H9 (cell line): ENCODE measurements at regions not wholly inside any gene's neighbourhood (a gene's known extent, or its start where the extent isn't known, plus 50 kb on each side); places are given as distances from the start of the nearest gene placed in this dataset.

Experiments
- DNase-seq: peaks from one replicate; pipeline ENCODE4 v3.0.0-alpha.2; 2017
- H2AFZ ChIP-seq: one replicate; pipeline ENCODE4 v1.6.1; 2013; ENCODE audit warnings: mild to moderate bottlenecking, low read length, control low read depth, moderate library complexity
- H2AK5ac ChIP-seq: 2 replicates; pipeline ENCODE4 v1.6.1; 2013; ENCODE audit warnings: low read length, control low read depth, mixed read lengths; ENCODE audit not compliant: insufficient read length
- H2BK120ac ChIP-seq: one replicate; pipeline ENCODE4 v1.6.1; 2013; ENCODE audit warnings: low read depth, mild to moderate bottlenecking, low read length, control low read depth, inconsistent platforms; ENCODE audit not compliant: poor library complexity, severe bottlenecking
- H2BK12ac ChIP-seq: 2 replicates; pipeline ENCODE4 v1.6.1; 2013; ENCODE audit warnings: low read length, control low read depth, mixed read lengths, low read depth; ENCODE audit not compliant: insufficient read length
- H2BK15ac ChIP-seq: 2 replicates; pipeline ENCODE4 v1.6.1; 2013; ENCODE audit warnings: low read depth, low read length, control low read depth
- H2BK20ac ChIP-seq: one replicate; pipeline ENCODE4 v1.6.1; 2013; ENCODE audit warnings: low read depth, mild to moderate bottlenecking, low read length, control low read depth, inconsistent platforms; ENCODE audit not compliant: poor library complexity, severe bottlenecking
- H2BK5ac ChIP-seq: 2 replicates; pipeline ENCODE4 v1.6.1; 2013; ENCODE audit warnings: low read length, control low read depth, mixed read lengths; ENCODE audit not compliant: insufficient read length
- H3K14ac ChIP-seq: 2 replicates; pipeline ENCODE4 v1.6.1; 2013; ENCODE audit warnings: low read length, control low read depth; ENCODE audit not compliant: insufficient read depth
- H3K18ac ChIP-seq: 2 replicates; pipeline ENCODE4 v1.6.1; 2013; ENCODE audit warnings: low read depth, mild to moderate bottlenecking, mixed read lengths, low read length, control low read depth; ENCODE audit not compliant: insufficient read length
- H3K23ac ChIP-seq: 2 replicates; pipeline ENCODE4 v1.6.1; 2013; ENCODE audit warnings: low read length, control low read depth, mixed read lengths, low read depth; ENCODE audit not compliant: insufficient read length
- H3K23me2 ChIP-seq: 2 replicates; pipeline ENCODE4 v1.6.1; 2013; ENCODE audit warnings: low read depth, mild to moderate bottlenecking, mixed read lengths, low read length, control low read depth; ENCODE audit not compliant: insufficient read length, poor library complexity, severe bottlenecking
- H3K27ac ChIP-seq: 2 replicates; pipeline ENCODE4 v1.5.1; 2013; ENCODE audit warnings: low read length, control low read depth, mixed read lengths, low read depth; ENCODE audit not compliant: insufficient read length
- H3K27me3 ChIP-seq: 2 replicates; pipeline ENCODE4 v1.6.1; 2013; ENCODE audit warnings: low read length, control low read depth, inconsistent platforms; ENCODE audit not compliant: insufficient read depth
- H3K4ac ChIP-seq: 2 replicates; pipeline ENCODE4 v1.6.1; 2013; ENCODE audit warnings: low read depth, mild to moderate bottlenecking, control low read depth, inconsistent platforms, low read length, moderate library complexity
- H3K4me1 ChIP-seq: 2 replicates; pipeline ENCODE4 v1.6.1; 2013; ENCODE audit warnings: low read length, control low read depth, inconsistent platforms; ENCODE audit not compliant: insufficient read depth
- H3K4me2 ChIP-seq: 2 replicates; pipeline ENCODE4 v1.6.1; 2013; ENCODE audit warnings: low read length, control low read depth, mixed read lengths; ENCODE audit not compliant: insufficient read length, insufficient read depth
- H3K56ac ChIP-seq: 2 replicates; pipeline ENCODE4 v1.6.1; 2013; ENCODE audit warnings: low read depth, mild to moderate bottlenecking, mixed read lengths, low read length, control low read depth; ENCODE audit not compliant: insufficient read length
- H3K79me1 ChIP-seq: 2 replicates; pipeline ENCODE4 v1.6.1; 2013; ENCODE audit warnings: low read depth, mild to moderate bottlenecking, moderate library complexity, low read length, control low read depth, inconsistent platforms; ENCODE audit not compliant: insufficient read depth, poor library complexity, severe bottlenecking
- H3K79me2 ChIP-seq: 2 replicates; pipeline ENCODE4 v1.6.1; 2013; ENCODE audit warnings: low read length, control low read depth, inconsistent platforms; ENCODE audit not compliant: insufficient read depth
- H3K9ac ChIP-seq: 2 replicates; pipeline ENCODE4 v1.6.1; 2013; ENCODE audit warnings: low read length, control low read depth, mixed read lengths; ENCODE audit not compliant: insufficient read length; ENCODE audit errors: extremely low read depth
- H3K9me3 ChIP-seq: one replicate; pipeline ENCODE4 v1.6.1; 2013; ENCODE audit warnings: low read depth, low read length, inconsistent platforms; ENCODE audit not compliant: control insufficient read depth
- H3T11ph ChIP-seq: one replicate; pipeline ENCODE4 v1.6.1; 2013; ENCODE audit warnings: mild to moderate bottlenecking, low read length, control low read depth, inconsistent platforms
- H4K20me1 ChIP-seq: one replicate; pipeline ENCODE4 v1.6.1; 2013; ENCODE audit not compliant: control insufficient read depth, insufficient read length, insufficient read depth
- H4K5ac ChIP-seq: 2 replicates; pipeline ENCODE4 v1.6.1; 2013; ENCODE audit warnings: low read depth, mild to moderate bottlenecking, mixed read lengths, low read length, control low read depth; ENCODE audit not compliant: insufficient read length
- H4K8ac ChIP-seq: replicated peaks from 2 replicates; pipeline ENCODE4 v1.6.1; 2013; ENCODE audit warnings: low read length, control low read depth, mixed read lengths, low read depth; ENCODE audit not compliant: insufficient read length
- H4K91ac ChIP-seq: 2 replicates; pipeline ENCODE4 v1.6.1; 2013; ENCODE audit warnings: low read depth, mild to moderate bottlenecking, moderate library complexity, mixed read lengths, low read length, control low read depth; ENCODE audit not compliant: insufficient read length
- H3K27ac Mint-ChIP-seq, 3 experiments: 2 replicates in 2 of 3; 3 replicates in 1 of 3; pipeline ENCODE4 v1.8.0; 2020 to 2021; ENCODE audit warnings: mixed read lengths in 3 of 3, mild to moderate bottlenecking in 1 of 3, moderate library complexity in 1 of 3
- H3K27me3 Mint-ChIP-seq: 2 replicates; pipeline ENCODE4 v1.8.0; 2021; ENCODE audit warnings: low read depth, mild to moderate bottlenecking, moderate library complexity, mixed read lengths
- H3K36me3 Mint-ChIP-seq, 3 experiments: 2 replicates in 2 of 3; 3 replicates in 1 of 3; pipeline ENCODE4 v1.8.0; 2020 to 2021; ENCODE audit warnings: low read depth in 3 of 3, mixed read lengths in 3 of 3; ENCODE audit not compliant: insufficient read depth in 1 of 3
- H3K4me1 Mint-ChIP-seq, 2 experiments: 2 replicates each; pipeline ENCODE4 v1.8.0; 2020; ENCODE audit warnings: mixed read lengths in 2 of 2
- H3K4me3 Mint-ChIP-seq, 2 experiments: 2 replicates in 1 of 2; 3 replicates in 1 of 2; pipeline ENCODE4 v1.8.0; 2020 to 2021; ENCODE audit warnings: mild to moderate bottlenecking in 2 of 2, mixed read lengths in 2 of 2, moderate library complexity in 1 of 2
- H3K9me3 Mint-ChIP-seq, 2 experiments: 2 replicates in 1 of 2; 3 replicates in 1 of 2; pipeline ENCODE4 v1.8.0; 2020; ENCODE audit warnings: mild to moderate bottlenecking in 2 of 2, mixed read lengths in 2 of 2, moderate library complexity in 1 of 2
- CTCF ChIP-seq: fragments of 200-600 bp; sonication (generic); conservative IDR thresholded peaks from 3 replicates; pipeline ENCODE4 v1.8.0; 2021; ENCODE audit warnings: antibody characterized with exemption, mild to moderate bottlenecking
- WGBS: extraction: QIAGEN DNeasy Blood & Tissue Kit; methylation state at CpG from one replicate; pipeline ENCODE4 v1.1.7; 2013; ENCODE audit warnings: missing lambda C conversion rate, low lambda C conversion rate, mixed read lengths; ENCODE audit not compliant: insufficient read length; ENCODE audit errors: extremely low coverage; 5-methylcytosine and 5-hydroxymethylcytosine counted together

GRCh38 chr2:41764919-41765318, 282.9 kb upstream of the PKDCC start:
- WGBS = no CpG with 5 or more reads among the region's 2 CpGs
- DNase-seq = no peak

More at GRCh38 chr2:41764919-41765318, 282.9 kb upstream of the PKDCC start:
- Histone ChIP-seq H3K27ac (no peak overlapping the region), H2AFZ (no peak overlapping the region), H3K56ac (no peak overlapping the region), H2BK20ac (no peak overlapping the region), H2BK5ac (no peak overlapping the region), H3K4me2 (no peak overlapping the region), H2BK120ac (no peak overlapping the region), H3K79me2 (no peaks in the 10 kb centered on the region), H4K5ac (no peak overlapping the region), H2AK5ac (no peak overlapping the region), H4K8ac (no peak overlapping the region), H3K4me1 (no peaks in the 10 kb centered on the region), H3K23ac (no peak overlapping the region), H3K9ac (no peak overlapping the region), H3K79me1 (no peaks in the 10 kb centered on the region), H3K18ac (no peak overlapping the region), H4K20me1 (no peaks in the 10 kb centered on the region), H3K23me2 (no peaks in the 10 kb centered on the region), H3K4ac (no peak overlapping the region), H3K27me3 (no peaks in the 10 kb centered on the region), H3K14ac (no peak overlapping the region), H3T11ph (no peak overlapping the region), H4K91ac (no peak overlapping the region), H2BK15ac (no peak overlapping the region), H3K9me3 (no peaks in the 10 kb centered on the region), H2BK12ac (no peak overlapping the region)
- Mint-ChIP-seq H3K9me3 (no peaks in the 10 kb centered on the region), H3K27ac (no peak overlapping the region), H3K4me1 (no peaks in the 10 kb centered on the region), H3K4me3 (no peak overlapping the region), H3K36me3 (no peaks in the 10 kb centered on the region; a peak in 1 of 7 replicates), H3K27me3 (peaks cover 3% of the 10 kb centered on the region; the same call in 1 of the 2 replicates)
- no peak for TF ChIP-seq CTCF
